ENCODE measurements at regions not wholly inside any gene's neighbourhood (a gene's known extent, or its start where the extent isn't known, plus 50 kb on each side); places are given as distances from the start of the nearest gene placed in this dataset.

DNA sequence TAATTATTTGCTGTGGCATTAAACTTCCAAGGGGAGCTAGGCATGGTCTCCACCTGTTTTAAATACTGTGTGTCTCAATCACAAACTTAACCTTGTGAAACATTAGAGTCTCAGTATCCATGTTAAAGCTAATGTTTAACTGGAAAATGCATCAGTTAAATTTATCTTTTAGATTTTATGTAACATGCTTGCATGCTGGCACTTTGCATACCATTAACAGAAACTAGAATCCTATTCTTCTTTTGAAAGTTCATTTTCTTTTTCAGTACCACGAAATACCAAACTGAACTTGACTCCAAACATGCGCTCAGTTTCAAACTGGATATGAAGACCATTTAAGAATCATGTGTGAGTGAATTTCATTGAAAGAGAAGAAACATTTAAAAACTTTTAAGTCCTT, 328.9 kb upstream of the SLC10A2 start:
- Histone ChIP-seq H3K4me1 (no peaks in the 10 kb centered on the region), H3K27ac (no peak overlapping the region), H3K4me3 (no peak overlapping the region), H3K27me3 (no peaks in the 10 kb centered on the region), H3K9me3 (no peaks in the 10 kb centered on the region), H3K36me3 (no peaks in the 10 kb centered on the region)
- intact Hi-C loops (cut with DNase I; ENCODE audit: low total_unique reads), result no loop called here
- DNase-seq, result no peak
- TF ChIP-seq POLR2A (IDR thresholded peaks at IDR 0.05), result no peak

DNA sequence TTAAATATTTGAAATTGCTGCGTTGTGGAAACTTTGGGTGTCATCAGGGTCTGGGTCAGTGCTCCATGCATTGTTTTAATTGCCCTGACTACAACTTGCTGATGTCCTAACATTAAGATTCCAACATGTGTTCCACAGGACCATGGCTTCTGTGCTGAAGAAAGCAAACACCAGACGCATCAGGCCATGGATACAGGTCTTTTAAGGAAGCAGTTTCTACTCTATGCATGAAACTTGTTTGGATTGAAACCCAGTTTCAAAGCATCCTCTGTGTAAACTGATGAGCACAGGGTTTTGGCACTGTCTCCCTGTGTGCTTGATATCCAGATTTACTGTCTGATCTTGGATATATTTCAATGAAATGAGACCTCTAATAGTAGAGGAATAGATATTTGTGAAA, 328.4 kb upstream of the SLC10A2 start:
- no peaks in the 10 kb centered on the region for H3K4me1 ChIP-seq
- no peak overlapping the region for H3K4me3 ChIP-seq
- H3K36me3 ChIP-seq, result no peaks in the 10 kb centered on the region
- no peak for DNase-seq
- H3K27ac ChIP-seq, result no peak overlapping the region
- intact Hi-C loops (cut with DNase I; ENCODE audit: low total_unique reads), result no loop called here
- H3K9me3 ChIP-seq, result no peaks in the 10 kb centered on the region
- no peaks in the 10 kb centered on the region for H3K27me3 ChIP-seq
- TF ChIP-seq, protein P1, sequence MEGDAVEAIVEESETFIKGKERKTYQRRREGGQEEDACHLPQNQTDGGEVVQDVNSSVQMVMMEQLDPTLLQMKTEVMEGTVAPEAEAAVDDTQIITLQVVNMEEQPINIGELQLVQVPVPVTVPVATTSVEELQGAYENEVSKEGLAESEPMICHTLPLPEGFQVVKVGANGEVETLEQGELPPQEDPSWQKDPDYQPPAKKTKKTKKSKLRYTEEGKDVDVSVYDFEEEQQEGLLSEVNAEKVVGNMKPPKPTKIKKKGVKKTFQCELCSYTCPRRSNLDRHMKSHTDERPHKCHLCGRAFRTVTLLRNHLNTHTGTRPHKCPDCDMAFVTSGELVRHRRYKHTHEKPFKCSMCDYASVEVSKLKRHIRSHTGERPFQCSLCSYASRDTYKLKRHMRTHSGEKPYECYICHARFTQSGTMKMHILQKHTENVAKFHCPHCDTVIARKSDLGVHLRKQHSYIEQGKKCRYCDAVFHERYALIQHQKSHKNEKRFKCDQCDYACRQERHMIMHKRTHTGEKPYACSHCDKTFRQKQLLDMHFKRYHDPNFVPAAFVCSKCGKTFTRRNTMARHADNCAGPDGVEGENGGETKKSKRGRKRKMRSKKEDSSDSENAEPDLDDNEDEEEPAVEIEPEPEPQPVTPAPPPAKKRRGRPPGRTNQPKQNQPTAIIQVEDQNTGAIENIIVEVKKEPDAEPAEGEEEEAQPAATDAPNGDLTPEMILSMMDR (IDR thresholded peaks at IDR 0.05), result no peak
- no peak for TF ChIP-seq POLR2A (IDR thresholded peaks at IDR 0.05)

DNA sequence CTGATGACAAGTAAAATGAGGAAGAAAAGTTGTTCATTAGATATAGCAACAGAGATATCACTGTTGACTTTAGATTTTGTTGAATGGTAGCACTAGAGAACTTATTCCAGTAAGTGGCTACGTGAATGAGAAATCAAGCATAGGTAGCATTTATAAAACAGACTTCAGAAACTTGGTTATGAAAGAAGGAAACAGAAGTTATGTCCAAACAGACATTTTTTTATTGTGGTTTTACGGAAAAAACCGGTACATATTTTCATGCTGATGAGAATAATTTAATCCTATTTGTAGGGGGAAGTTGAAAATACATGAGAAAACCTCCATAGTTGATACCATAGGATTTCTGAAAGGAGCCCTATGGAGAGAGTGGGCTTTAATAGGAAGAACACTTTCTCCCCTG, 325.7 kb upstream of the SLC10A2 start:
- no peak overlapping the region for H3K27ac ChIP-seq
- H3K36me3 ChIP-seq, result no peaks in the 10 kb centered on the region
- no peaks in the 10 kb centered on the region for H3K4me1 ChIP-seq
- H3K4me3 ChIP-seq, result no peak overlapping the region
- TF ChIP-seq, protein P1 (IDR thresholded peaks at IDR 0.05), result no peak
- no peak for TF ChIP-seq POLR2A (IDR thresholded peaks at IDR 0.05)
- intact Hi-C loops (cut with DNase I; ENCODE audit: low total_unique reads), result no loop called here
- DNase-seq, result no peak
- H3K27me3 ChIP-seq, result no peaks in the 10 kb centered on the region
- no peaks in the 10 kb centered on the region for H3K9me3 ChIP-seq

DNA sequence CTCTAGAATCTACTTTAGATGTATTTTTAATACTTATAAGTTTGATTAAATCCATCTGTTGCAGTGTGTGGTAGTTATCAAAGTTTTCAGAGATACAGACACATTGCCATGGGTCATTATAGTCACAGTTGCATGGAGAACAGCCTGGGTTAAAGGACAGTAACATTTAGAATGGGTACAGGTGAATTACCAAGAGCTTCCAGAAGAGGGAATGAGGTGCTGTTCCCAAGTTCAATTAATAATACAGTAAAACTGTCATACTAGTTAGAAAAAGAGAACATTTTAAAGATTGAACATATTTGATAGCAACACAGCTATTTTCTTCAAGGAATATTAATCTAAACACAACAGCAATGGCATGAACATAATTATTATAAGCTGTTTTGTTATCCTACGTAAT, 322.6 kb upstream of the SLC10A2 start:
- no peaks in the 10 kb centered on the region for H3K36me3 ChIP-seq
- TF ChIP-seq, protein P1 (IDR thresholded peaks at IDR 0.05), result no peak
- TF ChIP-seq POLR2A (IDR thresholded peaks at IDR 0.05), result no peak
- no peak for DNase-seq
- H3K4me3 ChIP-seq, result no peak overlapping the region
- H3K4me1 ChIP-seq, result no peaks in the 10 kb centered on the region
- H3K27ac ChIP-seq, result no peak overlapping the region
- H3K9me3 ChIP-seq, result no peaks in the 10 kb centered on the region
- H3K27me3 ChIP-seq, result no peaks in the 10 kb centered on the region
- intact Hi-C loops (cut with DNase I; ENCODE audit: low total_unique reads), result no loop called here

DNA sequence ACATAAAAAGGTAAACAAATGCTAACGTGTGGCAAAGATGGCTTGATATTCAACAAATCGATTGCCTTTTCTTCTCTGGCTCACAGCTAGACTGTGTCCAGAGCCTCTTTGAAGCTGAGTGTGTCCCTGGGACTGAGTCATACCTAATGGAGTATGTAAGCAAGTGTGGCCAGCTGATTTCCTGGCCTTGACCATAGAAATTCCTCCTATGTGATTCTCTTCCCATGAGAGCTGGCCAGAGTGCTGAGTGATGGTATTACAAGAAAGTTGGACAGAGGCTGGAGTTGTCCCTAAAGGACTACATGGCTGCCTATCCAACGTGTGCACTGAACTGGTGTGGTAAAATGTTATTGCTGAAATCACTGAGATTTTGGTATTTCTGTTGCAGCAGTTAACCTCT, 320.1 kb upstream of the SLC10A2 start:
- Histone ChIP-seq H3K4me1 (no peaks in the 10 kb centered on the region), H3K36me3 (no peaks in the 10 kb centered on the region), H3K9me3 (no peaks in the 10 kb centered on the region), H3K4me3 (no peak overlapping the region), H3K27me3 (no peaks in the 10 kb centered on the region), H3K27ac (no peak overlapping the region)
- no peak for TF ChIP-seq POLR2A (IDR thresholded peaks at IDR 0.05)
- TF ChIP-seq, protein P1 (IDR thresholded peaks at IDR 0.05), result no peak
- intact Hi-C loops (cut with DNase I; ENCODE audit: low total_unique reads), result no loop called here
- no peak for DNase-seq

DNA sequence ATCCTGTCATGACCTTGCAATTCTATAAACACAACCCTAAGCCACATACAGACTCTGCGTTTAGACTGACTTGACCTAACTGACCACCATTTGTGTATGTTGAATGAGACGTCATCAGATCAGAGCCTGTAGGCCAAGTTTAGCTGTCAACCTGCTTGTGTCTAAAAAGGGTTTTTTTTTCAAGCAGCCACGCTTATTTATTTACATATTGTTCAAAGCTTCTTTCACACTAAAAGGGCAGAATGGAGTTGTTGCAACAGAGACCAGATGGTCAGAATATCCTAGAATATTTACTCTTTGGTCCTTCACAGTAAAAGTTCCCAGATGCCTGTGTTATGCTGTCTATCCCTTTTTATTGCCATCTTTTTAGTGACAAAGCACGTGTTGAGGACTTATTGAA, 307.7 kb upstream of the SLC10A2 start:
- no peak for DNase-seq
- no peak overlapping the region for H3K27ac ChIP-seq
- no peak overlapping the region for H3K4me3 ChIP-seq
- intact Hi-C loops (cut with DNase I; ENCODE audit: low total_unique reads), result no loop called here
- no peaks in the 10 kb centered on the region for H3K4me1 ChIP-seq
- H3K36me3 ChIP-seq, result no peaks in the 10 kb centered on the region
- no peak for TF ChIP-seq POLR2A (IDR thresholded peaks at IDR 0.05)
- TF ChIP-seq, protein P1 (IDR thresholded peaks at IDR 0.05), result no peak
- no peaks in the 10 kb centered on the region for H3K9me3 ChIP-seq
- no peaks in the 10 kb centered on the region for H3K27me3 ChIP-seq
